HCT116 (cell line): ENCODE measurements at regions not wholly inside any gene's neighbourhood (a gene's known extent, or its start where the extent isn't known, plus 50 kb on each side); places are given as distances from the start of the nearest gene placed in this dataset.

ENCODE experiments used
- ATAC-seq: fragments of 200-7000 bp; cut with Tn5 transposase; 2 replicates; pipeline ENCODE4 v1.9.1; 2020; ENCODE audit warnings: mild to moderate bottlenecking, moderate library complexity
- BruUV-seq: library from RNA; stranded (reverse); fragments of 400-500 nt; replicated peaks from 2 replicates; lab custom pipeline; 2021; lab: Mats Ljungman, UMichigan
- CTCF ChIA-PET: fragments of 300-600 bp; sonication (Branson Sonifier 250); formaldehyde crosslinking; loops from one replicate; lab custom pipeline; 2021; ENCODE audit warnings: antibody characterized with exemption; lab: Charles Lee
- POLR2A ChIA-PET: fragments of 300-600, 350-600 bp; sonication (Branson Sonifier 250); formaldehyde crosslinking; loops from one replicate; lab custom pipeline; 2021; ENCODE audit warnings: antibody characterized with exemption; lab: Charles Lee
- RAD21 ChIA-PET, 2 experiments: fragments of 300-600 bp; sonication (Branson Sonifier 250); formaldehyde crosslinking; loops; one replicate each; lab custom pipeline; 2023; ENCODE audit warnings: low total read pairs in 2 of 2; ENCODE audit not compliant: uncharacterized antibody in 2 of 2, unreplicated experiment in 2 of 2, low non-redundant PET in 1 of 2; lab: Charles Lee
- DNase-seq: peaks from one replicate; pipeline ENCODE4 v3.0.0-alpha.2; 2010; ENCODE audit warnings: low read depth, low spot score
- H2AFZ ChIP-seq: fragments of 200-600 bp; shearing (Covaris generic), sonication (generic); 2 replicates; pipeline ENCODE4 v1.6.1; 2017; ENCODE audit warnings: low read depth, mixed run types, mixed read lengths, antibody characterized with exemption, low read length; ENCODE audit not compliant: poor library complexity, severe bottlenecking
- H3K27ac ChIP-seq: 2 replicates; pipeline ENCODE4 v1.5.1; 2012; ENCODE audit warnings: low read depth, low read length
- H3K27me3 ChIP-seq: fragments of 200-600 bp; sonication (generic); 2 replicates; pipeline ENCODE4 v1.6.1; 2016; ENCODE audit warnings: mixed run types, low read length, mixed read lengths; ENCODE audit not compliant: insufficient read depth
- H3K36me3 ChIP-seq, 2 experiments: fragments of 200-500 bp in 1 of 2; fragments of 200-600 bp in 1 of 2; sonication (Bioruptor generic) in 1 of 2; sonication (generic) in 1 of 2; 2 replicates each; pipeline versions ENCODE4 v1.5.1 to v1.6.1; 2014 to 2016; ENCODE audit warnings: low read length in 2 of 2, inconsistent platforms in 1 of 2, mixed read lengths in 1 of 2, mixed run types in 1 of 2; ENCODE audit not compliant: insufficient read depth in 2 of 2, control insufficient read depth in 1 of 2
- H3K4me1 ChIP-seq, 2 experiments: fragments of 200-600 bp in 1 of 2; sonication (generic) in 1 of 2; 2 replicates each; pipeline versions ENCODE4 v1.5.1 to v1.6.1; 2012 to 2017; ENCODE audit warnings: low read length in 2 of 2, inconsistent platforms in 1 of 2, mild to moderate bottlenecking in 1 of 2, mixed read lengths in 1 of 2, mixed run types in 1 of 2, moderate library complexity in 1 of 2; ENCODE audit not compliant: insufficient read depth in 2 of 2, control insufficient read depth in 1 of 2
- H3K4me2 ChIP-seq: fragments of 200-600 bp; sonication (generic); 2 replicates; pipeline ENCODE4 v1.6.1; 2017; ENCODE audit warnings: mixed run types, low read length, mixed read lengths
- H3K4me3 ChIP-seq, 2 experiments: fragments of 200-600 bp in 1 of 2; sonication (generic) in 1 of 2; replicated peaks in 1 of 2; 2 replicates each; pipeline ENCODE4 v1.5.1; 2011 to 2016; ENCODE audit warnings: low read length in 2 of 2, control low read depth in 1 of 2, low read depth in 1 of 2, mild to moderate bottlenecking in 1 of 2, mixed read lengths in 1 of 2, mixed run types in 1 of 2
- H3K79me2 ChIP-seq: fragments of 200-600 bp; sonication (generic); 2 replicates; pipeline ENCODE4 v1.6.1; 2017; ENCODE audit warnings: mild to moderate bottlenecking, mixed run types, low read length, moderate library complexity, mixed read lengths; ENCODE audit not compliant: insufficient read depth
- H3K9ac ChIP-seq: fragments of 200-600 bp; sonication (generic); 2 replicates; pipeline ENCODE4 v1.6.1; 2016; ENCODE audit warnings: low read length, mixed read lengths
- H3K9me2 ChIP-seq: fragments of 200-600 bp; sonication (generic), shearing (Covaris generic); 2 replicates; pipeline ENCODE4 v1.6.1; 2017; ENCODE audit warnings: mixed run types, mild to moderate bottlenecking, moderate library complexity; ENCODE audit not compliant: insufficient read depth
- H3K9me3 ChIP-seq, 2 experiments: fragments of 200-500 bp in 1 of 2; fragments of 200-600 bp in 1 of 2; sonication (Bioruptor generic) in 1 of 2; sonication (generic) in 1 of 2; 2 replicates each; pipeline ENCODE4 v1.6.1; 2014 to 2017; ENCODE audit warnings: low read length in 2 of 2, mixed read lengths in 2 of 2, inconsistent platforms in 1 of 2, low read depth in 1 of 2, mild to moderate bottlenecking in 1 of 2, mixed run types in 1 of 2, moderate library complexity in 1 of 2; ENCODE audit not compliant: control insufficient read depth in 1 of 2, insufficient read depth in 1 of 2
- H4K20me1 ChIP-seq: fragments of 200-600 bp; sonication (generic), shearing (Covaris generic); 2 replicates; pipeline ENCODE4 v1.6.1; 2017; ENCODE audit warnings: mixed run types, mild to moderate bottlenecking, moderate library complexity; ENCODE audit not compliant: insufficient read depth
- ATF3 ChIP-seq: IDR thresholded peaks from 2 replicates; pipeline ENCODE4 v1.6.1; 2012
- CBX3 ChIP-seq: IDR thresholded peaks from 2 replicates; pipeline ENCODE4 v1.6.1; 2012; ENCODE audit warnings: low read depth
- CEBPB ChIP-seq: IDR thresholded peaks from 2 replicates; pipeline ENCODE4 v1.6.1; 2012; ENCODE audit warnings: low read depth
- EGR1 ChIP-seq: IDR thresholded peaks from 2 replicates; pipeline ENCODE4 v1.6.1; 2012; ENCODE audit warnings: low read depth
- ELF1 ChIP-seq: IDR thresholded peaks from 2 replicates; pipeline ENCODE4 v1.6.1; 2012; ENCODE audit warnings: low read depth, borderline replicate concordance
- EZH2 ChIP-seq: fragments of 200-600 bp; sonication (generic); IDR thresholded peaks from 2 replicates; pipeline ENCODE4 v1.6.1; 2017; ENCODE audit warnings: antibody characterized with exemption, mixed run types
- EZH2phosphoT487 ChIP-seq: fragments of 200-600 bp; IDR thresholded peaks from 2 replicates; pipeline ENCODE4 v1.6.1; 2018; ENCODE audit warnings: antibody characterized with exemption, borderline replicate concordance
- FOSL1 ChIP-seq: IDR thresholded peaks from 2 replicates; pipeline ENCODE4 v1.6.1; 2012; ENCODE audit warnings: low read depth
- JUND ChIP-seq: IDR thresholded peaks from 2 replicates; pipeline ENCODE4 v1.6.1; 2012
- MAX ChIP-seq: IDR thresholded peaks from 2 replicates; pipeline ENCODE4 v1.6.1; 2012
- POLR2AphosphoS5 ChIP-seq: IDR thresholded peaks from 2 replicates; pipeline ENCODE4 v1.6.1; 2011; ENCODE audit warnings: mild to moderate bottlenecking, low read depth, low read length, moderate library complexity
- RAD21 ChIP-seq: IDR thresholded peaks from 2 replicates; pipeline ENCODE4 v1.6.1; 2012; ENCODE audit warnings: low read depth, mild to moderate bottlenecking
- REST ChIP-seq: IDR thresholded peaks from 2 replicates; pipeline ENCODE4 v1.6.1; 2012; ENCODE audit warnings: low read depth
- SIN3A ChIP-seq: IDR thresholded peaks from 2 replicates; pipeline ENCODE4 v1.6.1; 2012; ENCODE audit warnings: low read depth
- SP1 ChIP-seq: IDR thresholded peaks from 2 replicates; pipeline ENCODE4 v1.6.1; 2012; ENCODE audit warnings: low read depth
- TCF7L2 ChIP-seq: IDR thresholded peaks from 2 replicates; pipeline ENCODE4 v1.7.0; 2011; ENCODE audit warnings: borderline replicate concordance, inconsistent platforms; ENCODE audit not compliant: insufficient read depth, insufficient read length; ENCODE audit errors: extremely low read depth
- YY1 ChIP-seq: IDR thresholded peaks from 2 replicates; pipeline ENCODE4 v1.6.1; 2011; ENCODE audit warnings: low read length, low read depth, moderate library complexity, mild to moderate bottlenecking; ENCODE audit not compliant: insufficient replicate concordance; ENCODE audit errors: extremely low read depth
- ZBTB33 ChIP-seq: IDR thresholded peaks from 2 replicates; pipeline ENCODE4 v1.6.1; 2011; ENCODE audit warnings: mild to moderate bottlenecking, low read length, moderate library complexity; ENCODE audit not compliant: insufficient replicate concordance; ENCODE audit errors: extremely low read depth
- ZFX ChIP-seq: fragments of 450-650 bp; IDR thresholded peaks from 2 replicates; pipeline ENCODE4 v1.6.1; 2017
- ZNF274 ChIP-seq: fragments of 200-500 bp; sonication (Bioruptor generic); IDR thresholded peaks from 2 replicates; pipeline ENCODE4 v1.6.1; 2014; ENCODE audit warnings: mild to moderate bottlenecking, low read depth, low read length, inconsistent platforms
- intact Hi-C: fragments of 100-400 bp; cut with micrococcal nuclease; formaldehyde crosslinking; loops from 2 replicates; pipeline ENCODE4 v1.10.0; 2022

GRCh38 chr2:138910427-138910826 is 130.2 kb upstream of the NXPH2 start:
- Histone ChIP-seq H2AFZ (no peak overlapping the region), H3K79me2 (no peaks in the 10 kb centered on the region), H3K9me2 (no peaks in the 10 kb centered on the region), H4K20me1 (no peaks in the 10 kb centered on the region), H3K27me3 (no peaks in the 10 kb centered on the region), H3K9ac (no peak overlapping the region), H3K36me3 (no peaks in the 10 kb centered on the region), H3K9me3 (no peaks in the 10 kb centered on the region), H3K4me3 (no peak overlapping the region), H3K27ac (no peak overlapping the region), H3K4me2 (no peak overlapping the region), H3K4me1 (no peaks in the 10 kb centered on the region)
- ChIA-PET CTCF (no interaction called here), RAD21 (no interaction called here), POLR2A (no interaction called here)
- no peak for TF ChIP-seq CBX3
- no peak for TF ChIP-seq RAD21
- no peak for TF ChIP-seq ZFX
- no peak for TF ChIP-seq ZNF274
- TF ChIP-seq ZBTB33, result no peak
- no peak for TF ChIP-seq REST
- no peak for TF ChIP-seq EZH2phosphoT487
- no peak for TF ChIP-seq JUND
- no peak for TF ChIP-seq CEBPB
- no peak for TF ChIP-seq EGR1
- no peak for TF ChIP-seq TCF7L2
- no peak for TF ChIP-seq YY1
- TF ChIP-seq MAX, result no peak
- no peak for TF ChIP-seq ATF3
- TF ChIP-seq SIN3A, result no peak
- no peak for TF ChIP-seq SP1
- no peak for TF ChIP-seq FOSL1
- TF ChIP-seq ELF1, result no peak
- no peak for TF ChIP-seq EZH2
- no peak for TF ChIP-seq POLR2AphosphoS5
- intact Hi-C loops, result no loop called here
- BruUV-seq, result no TSS peak
- ATAC-seq (no peak), DNase-seq (no peak)
